B cell (primary cell): ENCODE measurements at regions not wholly inside any gene's neighbourhood (a gene's known extent, or its start where the extent isn't known, plus 50 kb on each side); places are given as distances from the start of the nearest gene placed in this dataset.
"Not testable (repeated sequence)": the region's sequence is repeated elsewhere in the genome, so short reads cannot be mapped to it uniquely, and the experiment has no call there.

Source experiments
- EZH2 ChIP-seq: IDR thresholded peaks from 2 replicates; pipeline ENCODE4 v1.6.1; 2012; ENCODE audit warnings: borderline replicate concordance, low read depth, mild to moderate bottlenecking, moderate library complexity, low read length; ENCODE audit not compliant: insufficient read depth, poor library complexity, severe bottlenecking
- TF ChIP-seq, protein P1 (sequence below): fragments of 200-600 bp; IDR thresholded peaks from one replicate; pipeline ENCODE4 v1.8.0; 2022; ENCODE audit warnings: antibody characterized with exemption, mild to moderate bottlenecking

DNA sequence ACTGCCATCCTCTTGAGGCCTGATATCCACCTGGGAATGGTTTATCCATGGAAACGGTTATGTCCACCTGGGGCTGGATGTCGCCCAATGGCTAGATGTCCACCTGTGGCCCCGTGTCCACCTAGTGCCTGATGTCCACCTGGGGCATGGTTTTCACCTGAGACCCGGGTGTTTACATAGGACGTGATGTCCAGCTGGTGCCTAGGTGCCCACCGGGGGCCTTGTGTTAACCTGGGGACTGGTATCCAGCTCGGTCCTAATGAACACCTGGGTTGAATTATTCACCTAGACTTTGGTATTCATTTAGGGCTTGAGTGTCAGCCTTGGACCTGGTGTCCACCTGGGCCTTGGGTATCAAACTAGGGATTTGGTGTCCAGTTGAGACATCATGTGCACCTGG, 202.7 kb downstream of the POTEG start:
- TF ChIP-seq, protein P1, sequence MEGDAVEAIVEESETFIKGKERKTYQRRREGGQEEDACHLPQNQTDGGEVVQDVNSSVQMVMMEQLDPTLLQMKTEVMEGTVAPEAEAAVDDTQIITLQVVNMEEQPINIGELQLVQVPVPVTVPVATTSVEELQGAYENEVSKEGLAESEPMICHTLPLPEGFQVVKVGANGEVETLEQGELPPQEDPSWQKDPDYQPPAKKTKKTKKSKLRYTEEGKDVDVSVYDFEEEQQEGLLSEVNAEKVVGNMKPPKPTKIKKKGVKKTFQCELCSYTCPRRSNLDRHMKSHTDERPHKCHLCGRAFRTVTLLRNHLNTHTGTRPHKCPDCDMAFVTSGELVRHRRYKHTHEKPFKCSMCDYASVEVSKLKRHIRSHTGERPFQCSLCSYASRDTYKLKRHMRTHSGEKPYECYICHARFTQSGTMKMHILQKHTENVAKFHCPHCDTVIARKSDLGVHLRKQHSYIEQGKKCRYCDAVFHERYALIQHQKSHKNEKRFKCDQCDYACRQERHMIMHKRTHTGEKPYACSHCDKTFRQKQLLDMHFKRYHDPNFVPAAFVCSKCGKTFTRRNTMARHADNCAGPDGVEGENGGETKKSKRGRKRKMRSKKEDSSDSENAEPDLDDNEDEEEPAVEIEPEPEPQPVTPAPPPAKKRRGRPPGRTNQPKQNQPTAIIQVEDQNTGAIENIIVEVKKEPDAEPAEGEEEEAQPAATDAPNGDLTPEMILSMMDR, result not testable (repeated sequence)
- not testable (repeated sequence) for TF ChIP-seq EZH2
